Thymus (tissue), 11 donors: ENCODE measurements at regions not wholly inside any gene's neighbourhood (a gene's known extent, or its start where the extent isn't known, plus 50 kb on each side); places are given as distances from the start of the nearest gene placed in this dataset.

Experiments used
- DNase-seq, 9 donors: peaks; one replicate each; pipeline ENCODE4 v3.0.0-alpha.2; 2013; ENCODE audit warnings: low spot score in 9 of 9, low read depth in 6 of 9, missing footprints in 1 of 9
- H3K27ac ChIP-seq, 2 donors: one replicate each; pipeline ENCODE4 v1.5.1; 2013; ENCODE audit warnings: control low read depth in 1 of 2, low read depth in 1 of 2, low read length in 1 of 2, mild to moderate bottlenecking in 1 of 2, moderate library complexity in 1 of 2
- H3K27me3 ChIP-seq, 2 donors: one replicate each; pipeline ENCODE4 v1.5.1; 2013; ENCODE audit warnings: low read length in 1 of 2; ENCODE audit not compliant: control insufficient read depth in 2 of 2, insufficient read depth in 1 of 2
- H3K36me3 ChIP-seq, 2 donors: one replicate each; pipeline ENCODE4 v1.5.1; 2013; ENCODE audit warnings: low read length in 1 of 2, mild to moderate bottlenecking in 1 of 2, moderate library complexity in 1 of 2; ENCODE audit not compliant: control insufficient read depth in 2 of 2, insufficient read depth in 2 of 2
- H3K4me1 ChIP-seq, 2 donors: one replicate each; pipeline ENCODE4 v1.5.1; 2013; ENCODE audit warnings: low read length in 2 of 2; ENCODE audit not compliant: control insufficient read depth in 2 of 2, insufficient read depth in 2 of 2
- H3K4me3 ChIP-seq, 2 donors: one replicate each; pipeline ENCODE4 v1.5.1; 2013; ENCODE audit warnings: low read length in 2 of 2, control low read depth in 1 of 2, mild to moderate bottlenecking in 1 of 2
- H3K9me3 ChIP-seq, 2 donors: one replicate each; pipeline ENCODE4 v1.5.1; 2013; ENCODE audit warnings: low read length in 1 of 2, mild to moderate bottlenecking in 1 of 2; ENCODE audit not compliant: control insufficient read depth in 2 of 2, insufficient read depth in 1 of 2
- WGBS: extraction: QIAGEN DNeasy Blood & Tissue Kit; methylation state at CpG from one replicate; pipeline ENCODE4 v1.1.7; 2013; 5-methylcytosine and 5-hydroxymethylcytosine counted together
- donor health status: healthy.

DNA sequence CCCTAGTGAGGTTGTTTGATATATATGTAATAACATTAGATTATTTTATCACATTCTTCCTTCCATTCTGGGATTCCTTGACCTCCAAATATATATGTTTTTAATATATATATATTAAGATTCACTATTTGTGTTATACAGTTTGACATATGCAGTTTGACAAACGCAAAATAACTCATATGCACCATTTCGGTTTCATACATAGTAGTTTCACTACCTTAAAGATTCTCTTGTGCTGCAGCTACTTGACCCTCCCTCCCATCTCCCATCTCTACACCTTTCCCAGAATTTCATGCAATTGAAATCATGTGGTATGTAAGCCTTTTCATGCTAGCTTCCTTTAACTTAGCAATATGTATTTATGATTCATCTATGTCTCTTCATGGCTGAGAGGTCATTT, 1244.4 kb downstream of the SORCS3 start:
- Histone ChIP-seq H3K4me3 (no peak overlapping the region), H3K36me3 (no peaks in the 10 kb centered on the region)
- WGBS, result 89% methylated on average over 2 of the region's 2 CpGs

DNA sequence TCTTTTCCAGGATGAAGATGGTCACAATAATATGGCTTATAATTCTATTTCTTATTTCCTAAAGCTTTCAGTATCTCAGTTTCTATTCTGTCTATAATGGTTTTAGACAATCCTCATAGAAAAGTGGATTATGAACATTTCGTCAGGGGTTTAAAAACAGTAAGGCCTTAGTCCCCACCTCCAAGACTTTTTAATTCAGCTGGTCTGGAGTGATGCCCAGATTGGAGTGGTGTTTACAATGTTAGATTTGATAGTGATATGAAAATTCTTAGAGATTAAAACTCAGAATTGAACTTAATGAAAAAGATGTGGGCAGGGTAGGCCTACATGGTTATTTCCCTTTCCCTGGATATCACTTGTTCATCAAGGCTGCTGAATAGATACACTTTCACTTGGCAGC, 1238.3 kb downstream of the SORCS3 start:
- 91% methylated on average over 1 of the region's 1 CpG for WGBS
- DNase-seq, result no peak
- H3K36me3 ChIP-seq, result no peaks in the 10 kb centered on the region
- H3K4me3 ChIP-seq, result no peak overlapping the region
- no peaks in the 10 kb centered on the region for H3K27me3 ChIP-seq
- no peaks in the 10 kb centered on the region for H3K4me1 ChIP-seq
- no peak overlapping the region for H3K27ac ChIP-seq
- H3K9me3 ChIP-seq, result no peaks in the 10 kb centered on the region

More for the DNA sequence above, 1244.4 kb downstream of the SORCS3 start:
- Histone ChIP-seq H3K9me3 (no peaks in the 10 kb centered on the region), H3K27me3 (no peaks in the 10 kb centered on the region), H3K27ac (no peak overlapping the region), H3K4me1 (no peaks in the 10 kb centered on the region)
- DNase-seq, result no peak

DNA sequence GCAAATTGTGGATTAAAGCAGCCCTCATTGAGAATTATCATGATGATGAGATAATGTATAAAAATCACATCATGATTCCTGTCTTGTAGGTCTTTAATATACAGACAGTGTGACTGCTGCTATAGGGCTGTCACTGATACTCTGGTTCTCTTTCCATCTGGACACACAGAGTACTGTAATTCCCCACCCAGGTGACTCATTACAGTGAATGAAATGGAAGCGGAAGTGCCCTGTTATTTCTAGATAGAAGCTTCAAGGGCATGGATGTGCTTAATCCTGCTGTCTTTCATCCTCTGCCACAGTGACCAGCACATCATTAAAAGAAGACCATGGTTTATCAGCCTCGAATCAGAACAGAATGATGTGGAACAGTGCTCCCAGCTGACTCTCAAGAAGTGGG, 1234.0 kb downstream of the SORCS3 start:
- Histone ChIP-seq H3K36me3 (no peaks in the 10 kb centered on the region), H3K27me3 (no peaks in the 10 kb centered on the region), H3K4me1 (no peaks in the 10 kb centered on the region), H3K4me3 (no peak overlapping the region), H3K27ac (no peak overlapping the region), H3K9me3 (no peaks in the 10 kb centered on the region)
- DNase-seq, result no peak
- WGBS, result 69% methylated on average over 2 of the region's 2 CpGs

DNA sequence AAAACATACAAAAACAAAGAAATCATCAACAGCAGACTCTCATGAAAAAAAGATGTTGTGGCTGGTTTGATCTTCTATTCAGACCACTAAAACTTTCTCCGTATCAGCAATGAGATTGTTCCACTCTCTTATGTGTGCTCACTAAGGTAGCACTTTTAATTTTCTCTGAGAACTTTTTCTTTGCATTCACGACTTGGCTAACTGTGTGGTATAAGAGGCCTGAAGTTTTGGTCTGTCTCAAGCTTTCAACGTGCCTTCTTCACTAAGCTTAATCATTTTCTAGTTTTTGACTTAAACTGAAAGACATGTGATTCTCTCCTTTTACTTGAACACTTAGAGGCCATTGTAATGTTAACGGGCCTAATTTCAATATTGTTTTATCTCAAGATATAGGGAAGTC, 1231.6 kb downstream of the SORCS3 start:
- Histone ChIP-seq H3K27ac (no peak overlapping the region), H3K4me1 (no peaks in the 10 kb centered on the region), H3K27me3 (no peaks in the 10 kb centered on the region), H3K36me3 (no peaks in the 10 kb centered on the region), H3K9me3 (no peaks in the 10 kb centered on the region), H3K4me3 (no peak overlapping the region)
- 77% methylated on average over 4 of the region's 4 CpGs for WGBS
- no peak for DNase-seq

DNA sequence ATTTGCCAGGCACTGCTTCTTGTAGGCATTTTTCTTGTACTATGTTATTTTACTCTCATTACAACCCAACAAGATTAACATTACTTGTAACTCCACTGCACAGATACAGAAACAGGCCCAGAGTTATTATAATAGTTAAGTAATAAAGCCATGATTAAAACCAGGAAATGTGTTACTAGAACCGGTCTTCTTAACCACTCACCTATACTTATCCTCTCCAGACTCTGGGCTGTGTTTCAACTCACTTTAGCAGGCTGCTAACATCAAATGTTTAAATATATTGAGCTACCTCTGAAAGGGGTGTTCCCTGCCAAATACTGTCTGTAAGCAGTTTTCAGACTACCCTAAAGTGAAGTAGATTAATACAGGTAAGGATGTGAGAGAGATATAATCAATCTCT, 1227.8 kb downstream of the SORCS3 start:
- Histone ChIP-seq H3K27me3 (no peaks in the 10 kb centered on the region), H3K27ac (no peak overlapping the region), H3K4me1 (no peaks in the 10 kb centered on the region), H3K9me3 (no peaks in the 10 kb centered on the region), H3K4me3 (no peak overlapping the region), H3K36me3 (no peaks in the 10 kb centered on the region)
- no peak for DNase-seq
- WGBS, result 49% methylated on average over 1 of the region's 1 CpG

DNA sequence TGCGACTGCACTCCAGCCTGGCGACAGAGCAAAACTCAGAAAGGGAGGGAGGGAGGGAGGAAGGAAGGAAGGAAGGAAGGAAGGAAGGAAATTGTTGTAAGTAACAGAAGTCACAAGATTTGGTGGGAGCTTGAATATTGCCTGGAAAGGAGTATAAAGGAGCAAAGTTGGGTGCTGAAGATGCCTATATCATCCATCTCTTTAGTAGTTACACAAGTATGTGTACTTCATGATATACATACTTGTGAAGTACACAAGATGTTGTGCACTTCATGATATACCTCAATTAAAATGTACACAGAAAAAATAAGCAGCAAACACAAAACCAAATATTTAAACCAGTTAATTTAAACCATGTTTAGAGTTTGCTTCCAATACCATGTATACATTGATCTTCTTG, 1223.8 kb downstream of the SORCS3 start:
- H3K36me3 ChIP-seq, result no peaks in the 10 kb centered on the region
- no peaks in the 10 kb centered on the region for H3K9me3 ChIP-seq
- no peaks in the 10 kb centered on the region for H3K27me3 ChIP-seq
- no peak overlapping the region for H3K4me3 ChIP-seq
- H3K27ac ChIP-seq, result no peak overlapping the region
- no peaks in the 10 kb centered on the region for H3K4me1 ChIP-seq
- no peak for DNase-seq
- 87% methylated on average over 2 of the region's 2 CpGs for WGBS

DNA sequence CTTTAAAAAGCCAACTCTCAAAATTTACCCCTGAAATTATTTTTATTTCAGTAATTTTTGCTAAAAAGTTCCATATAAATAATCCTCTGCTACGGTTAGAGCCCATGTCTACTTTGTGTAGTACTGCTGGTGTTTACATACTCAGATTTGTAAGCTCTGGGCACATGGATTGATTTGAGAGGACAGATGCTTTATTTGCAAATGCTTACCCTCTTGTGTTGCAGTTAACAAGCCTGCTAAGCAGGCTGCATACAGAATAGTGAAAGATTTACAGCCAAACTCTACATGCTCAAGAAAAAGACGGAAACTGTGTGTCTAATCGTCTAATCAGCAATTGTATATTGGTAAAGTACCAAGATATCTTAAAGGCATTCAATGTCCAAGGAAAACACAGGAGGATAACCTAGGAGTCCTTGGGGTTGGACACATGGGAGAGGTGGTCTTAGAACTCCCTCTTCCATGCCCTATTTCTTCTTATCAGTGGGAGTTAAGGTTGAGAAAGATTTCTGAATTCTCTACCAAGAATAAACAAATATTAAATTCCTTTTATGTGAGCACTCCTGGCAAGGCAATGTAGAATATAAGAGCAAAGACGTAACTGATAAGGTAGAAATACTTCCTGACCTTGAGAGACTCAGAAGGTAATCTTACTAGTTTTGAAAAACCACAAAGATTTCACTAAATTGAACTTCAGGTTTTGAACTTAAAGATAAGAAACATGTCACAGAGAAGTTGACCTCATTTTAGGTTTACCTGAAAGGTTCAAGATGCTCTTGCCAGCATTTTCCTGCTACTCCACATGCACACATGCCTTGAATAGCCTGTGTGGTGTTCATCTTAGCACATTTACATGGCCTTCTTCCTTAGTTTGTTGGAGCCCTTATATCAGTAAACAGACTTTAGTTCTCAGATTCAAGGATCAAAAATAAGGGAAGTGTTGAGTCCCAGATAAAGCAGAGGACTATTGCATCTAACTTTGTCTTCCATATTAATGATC, 1216.5 kb downstream of the SORCS3 start:
- H3K27ac ChIP-seq, result no peak overlapping the region
- no peak for DNase-seq
- 82% methylated on average over 4 of the region's 4 CpGs for WGBS

DNA sequence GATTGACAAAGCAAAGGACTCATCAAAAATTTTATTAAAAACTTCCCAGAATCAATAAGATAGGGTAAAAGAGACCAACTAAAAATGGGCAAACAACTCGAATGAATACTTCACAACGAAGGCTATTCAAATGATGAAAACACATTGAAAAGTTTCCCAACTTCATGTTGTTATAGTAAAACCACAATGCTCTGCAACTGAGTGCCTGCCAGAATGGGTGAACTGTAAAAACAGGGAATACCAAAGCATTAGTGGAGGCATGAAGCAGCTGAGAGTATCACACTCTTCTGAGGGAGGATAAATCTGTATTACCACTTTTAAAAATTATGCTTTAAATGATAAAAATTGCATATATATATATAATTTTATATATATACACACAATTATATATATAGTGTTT, 1214.7 kb downstream of the SORCS3 start:
- no peaks in the 10 kb centered on the region for H3K27me3 ChIP-seq
- no peak for DNase-seq
- no peak overlapping the region for H3K4me3 ChIP-seq
- no peak overlapping the region for H3K27ac ChIP-seq
- 84% methylated on average over 2 of the region's 2 CpGs for WGBS
- H3K9me3 ChIP-seq, result no peaks in the 10 kb centered on the region
- H3K36me3 ChIP-seq, result no peaks in the 10 kb centered on the region
- no peaks in the 10 kb centered on the region for H3K4me1 ChIP-seq

More for the DNA sequence above, 1216.5 kb downstream of the SORCS3 start:
- Histone ChIP-seq H3K4me1 (no peaks in the 10 kb centered on the region), H3K4me3 (no peak overlapping the region), H3K9me3 (no peaks in the 10 kb centered on the region), H3K36me3 (no peaks in the 10 kb centered on the region), H3K27me3 (no peaks in the 10 kb centered on the region)

DNA sequence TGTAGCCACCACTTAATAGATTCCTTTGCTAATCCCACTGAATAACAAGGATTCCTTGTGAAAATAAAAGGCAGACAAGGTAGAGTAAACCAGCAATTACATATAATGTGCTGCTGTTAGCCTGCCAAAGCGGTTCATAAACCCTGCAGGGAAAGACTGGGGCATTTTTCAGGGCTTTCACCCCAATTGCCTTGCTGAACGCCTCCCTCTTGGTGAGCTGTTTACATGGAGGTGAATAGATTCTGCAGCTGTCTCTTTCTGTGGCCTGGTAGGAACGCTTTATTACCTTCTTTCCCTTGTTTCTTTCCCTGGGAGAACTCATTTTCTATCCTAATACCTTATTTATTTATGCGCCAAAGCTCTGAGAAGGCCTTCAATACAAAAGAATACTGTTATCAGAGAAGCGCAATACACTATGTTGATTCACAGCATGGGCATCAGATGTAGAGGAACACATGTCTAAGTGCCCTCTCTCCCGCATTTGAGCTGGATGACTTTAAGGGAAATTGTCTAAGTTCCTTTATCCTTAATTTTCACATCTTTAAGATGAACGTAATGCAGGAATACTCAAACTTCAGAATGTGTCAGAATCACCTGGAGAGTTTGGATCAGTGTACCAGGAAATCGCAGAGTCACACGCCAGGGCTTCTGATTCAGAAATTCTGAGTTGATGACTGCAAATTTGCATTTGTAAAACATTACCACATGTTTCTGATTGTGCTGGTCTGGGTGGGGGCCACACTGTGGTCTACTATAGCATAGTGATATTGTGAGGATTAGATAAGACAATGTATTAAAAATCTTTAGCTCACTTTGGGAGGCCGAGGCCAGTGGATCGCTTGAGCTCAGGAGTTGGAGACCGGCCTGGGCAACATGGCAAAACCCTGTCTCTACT, 1203.8 kb downstream of the SORCS3 start:
- 84% methylated on average over 12 of the region's 12 CpGs for WGBS
- no peaks in the 10 kb centered on the region for H3K27me3 ChIP-seq
- no peaks in the 10 kb centered on the region for H3K4me1 ChIP-seq
- no peak for DNase-seq
- H3K4me3 ChIP-seq, result no peak overlapping the region
- H3K9me3 ChIP-seq, result peaks cover 0 to 8% of the 10 kb centered on the region in 2 donors
- H3K36me3 ChIP-seq, result no peaks in the 10 kb centered on the region
- no peak overlapping the region for H3K27ac ChIP-seq
